ENCODE measurements at regions not wholly inside any gene's neighbourhood (a gene's known extent, or its start where the extent isn't known, plus 50 kb on each side); places are given as distances from the start of the nearest gene placed in this dataset.

- TF ChIP-seq CTCF (IDR thresholded peaks at IDR 0.05) (no peak), POLR2A (IDR thresholded peaks at IDR 0.05) (no peak)
These were observed 167.4 kb upstream of the NTM start for GRCh38 chr11:131203040-131203439.
